ENCODE measurements at regions not wholly inside any gene's neighbourhood (a gene's known extent, or its start where the extent isn't known, plus 50 kb on each side); places are given as distances from the start of the nearest gene placed in this dataset.
A peak's percentile ranks its signal among the peaks of the same experiment; 100 is the strongest.
"Not testable (repeated sequence)": the region's sequence is repeated elsewhere in the genome, so short reads cannot be mapped to it uniquely, and the experiment has no call there.

DNA sequence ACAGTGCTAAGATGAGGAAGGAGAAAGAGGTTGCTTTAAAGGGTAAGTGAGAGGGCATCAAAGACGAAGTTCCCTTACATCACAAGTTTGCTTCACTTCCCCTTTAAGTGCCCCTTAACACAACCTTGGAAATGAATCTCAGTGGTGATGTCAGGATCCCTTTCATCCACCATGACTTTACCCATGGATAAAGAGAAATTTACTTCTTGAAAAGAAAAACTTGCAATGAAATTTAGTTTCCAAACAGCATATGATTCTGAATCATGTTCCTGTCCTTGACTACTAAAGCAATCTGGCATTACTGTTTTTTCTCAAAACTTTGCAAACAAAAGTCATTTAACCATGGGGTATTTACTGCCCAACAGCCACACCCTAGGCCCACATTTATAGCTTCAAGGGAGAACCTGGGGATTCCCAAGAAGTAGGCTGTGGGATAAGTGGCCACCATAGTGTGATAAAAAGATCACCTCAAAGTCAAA lies 135.9 kb downstream of the ITGB8 start:
- DNase-seq = no peak

DNA sequence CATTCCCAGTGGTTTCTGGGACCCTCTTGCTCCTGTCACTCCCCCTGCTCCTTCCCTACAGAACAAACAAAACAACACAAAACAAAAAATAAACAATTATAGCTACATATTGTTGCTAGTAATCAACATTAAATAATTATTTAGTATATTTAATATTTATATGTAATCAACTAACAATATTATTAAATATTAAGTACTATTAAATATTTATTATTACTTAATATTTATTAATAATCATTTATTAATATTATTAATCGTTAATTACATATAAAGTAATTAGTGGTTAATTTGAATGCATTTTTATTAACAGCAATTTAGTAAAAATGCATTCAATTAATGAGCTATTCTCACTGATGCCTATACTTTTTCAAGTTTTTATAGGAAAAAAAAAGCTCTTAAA lies 139.4 kb downstream of the ITGB8 start:
- DNase-seq = no peak

DNA sequence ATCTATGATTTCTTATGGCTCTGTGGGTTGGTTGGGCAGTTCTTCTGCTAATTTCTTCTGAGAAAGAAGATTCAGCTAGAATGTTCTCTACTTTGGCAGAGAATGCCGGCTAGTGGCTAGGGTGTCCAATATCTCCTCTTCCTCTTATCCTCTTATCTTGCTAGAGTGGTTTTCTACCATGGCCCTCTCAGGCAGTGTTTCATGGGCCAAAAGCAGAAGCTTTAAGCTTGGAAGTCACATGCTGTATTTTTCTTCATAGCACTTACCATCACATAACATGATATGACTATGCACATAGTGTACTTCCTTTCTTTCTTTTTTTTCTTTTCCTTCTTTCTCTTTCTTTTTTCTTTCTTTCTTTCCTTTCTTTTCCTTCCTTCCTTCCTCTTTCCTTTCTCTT lies 140.0 kb downstream of the ITGB8 start:
- no peak for DNase-seq

DNA sequence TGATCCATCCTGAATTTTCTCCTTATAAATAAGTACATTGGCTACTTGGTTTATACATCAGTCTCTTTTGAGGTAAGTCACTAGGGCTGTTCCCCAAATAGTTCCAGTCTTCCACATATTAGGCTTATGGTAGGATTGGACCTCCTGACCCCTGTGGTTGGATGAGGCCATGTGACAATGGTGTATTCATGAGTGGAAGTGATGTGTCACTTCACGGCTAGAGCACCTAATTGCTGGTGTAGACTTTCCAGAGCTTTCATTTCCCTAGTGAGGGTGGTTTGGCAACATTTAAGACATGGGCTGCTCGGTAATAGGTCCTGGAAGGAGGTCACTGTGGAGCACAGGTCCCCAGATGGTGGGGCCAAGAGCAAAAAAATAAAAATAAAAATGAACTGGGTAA lies 141.2 kb upstream of the ABCB5 start:
- no peak for DNase-seq

DNA sequence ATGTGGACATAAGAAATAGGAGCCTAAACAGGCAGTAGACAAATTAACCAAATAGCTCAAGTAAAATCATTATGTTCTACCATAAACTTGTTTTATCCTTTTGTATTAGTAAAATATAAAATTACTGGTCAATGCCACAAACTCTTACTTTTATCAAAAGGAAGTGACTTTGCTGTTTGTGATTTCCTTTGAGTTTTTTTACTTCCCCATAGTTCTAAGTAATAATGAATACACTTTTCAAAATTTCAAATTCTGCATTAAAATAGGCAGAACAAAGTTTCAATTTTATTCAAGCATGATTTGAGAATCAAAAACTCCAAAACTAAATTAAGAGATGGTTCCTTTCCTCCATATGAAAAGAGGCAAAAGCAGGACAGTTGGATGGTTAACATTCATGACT lies 139.7 kb upstream of the ABCB5 start:
- no peak for DNase-seq

DNA sequence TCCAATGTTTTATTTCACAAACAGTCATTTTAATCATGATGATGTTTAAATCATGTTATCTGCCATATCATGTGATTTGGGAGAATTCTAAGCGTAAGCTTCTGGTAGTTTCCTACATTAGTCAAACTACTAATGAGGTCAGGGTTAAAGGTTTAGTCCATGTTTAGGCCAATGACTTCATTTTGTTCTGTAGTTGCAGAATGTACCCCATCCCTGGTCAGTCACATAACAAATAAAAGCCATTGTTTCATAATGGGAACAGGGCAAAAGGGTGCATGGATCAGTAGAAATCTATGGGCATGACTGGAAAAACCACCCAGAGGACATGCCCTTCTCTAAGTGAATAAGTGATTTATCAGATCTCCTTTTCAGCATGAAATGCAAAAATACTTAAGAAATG lies 138.4 kb upstream of the ABCB5 start:
- DNase-seq = no peak

DNA sequence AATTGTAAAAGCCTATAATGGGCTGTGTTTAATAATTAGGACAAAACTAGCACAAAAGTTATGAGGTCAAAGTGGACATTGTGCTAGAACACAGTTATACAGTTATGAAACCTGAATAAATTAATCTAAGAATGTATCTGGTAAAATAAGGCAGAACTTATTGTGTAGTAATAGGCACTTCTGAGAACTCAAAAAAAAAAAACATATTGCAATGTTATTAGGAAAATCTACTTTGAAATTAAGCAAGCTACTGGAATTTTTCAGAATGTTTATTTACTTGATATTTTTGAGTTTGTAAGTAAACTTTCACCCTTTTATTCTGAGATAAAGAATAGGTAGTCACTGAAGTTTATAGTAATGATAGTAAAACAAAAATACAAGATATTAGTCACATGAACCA lies 135.8 kb upstream of the ABCB5 start:
- no peak for DNase-seq

DNA sequence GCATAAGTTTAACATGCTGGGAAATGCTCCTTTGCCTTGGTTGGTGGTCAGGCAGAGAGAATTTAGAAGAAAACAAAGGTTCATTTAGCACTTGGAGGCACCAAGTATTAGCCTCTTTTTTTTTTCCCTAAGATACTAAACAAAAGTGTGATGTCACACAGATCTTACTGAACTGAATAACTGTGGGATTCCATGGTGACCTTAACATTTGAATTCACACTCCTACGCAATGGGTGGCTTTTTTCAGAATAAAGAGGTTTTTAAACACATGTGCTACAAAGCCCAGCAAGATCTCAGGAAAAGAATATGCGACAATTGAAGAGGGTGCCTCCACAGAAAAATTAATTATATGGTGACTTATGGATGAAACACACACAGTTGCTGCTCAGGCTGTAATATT lies 133.4 kb upstream of the ABCB5 start:
- no peak for DNase-seq

DNA sequence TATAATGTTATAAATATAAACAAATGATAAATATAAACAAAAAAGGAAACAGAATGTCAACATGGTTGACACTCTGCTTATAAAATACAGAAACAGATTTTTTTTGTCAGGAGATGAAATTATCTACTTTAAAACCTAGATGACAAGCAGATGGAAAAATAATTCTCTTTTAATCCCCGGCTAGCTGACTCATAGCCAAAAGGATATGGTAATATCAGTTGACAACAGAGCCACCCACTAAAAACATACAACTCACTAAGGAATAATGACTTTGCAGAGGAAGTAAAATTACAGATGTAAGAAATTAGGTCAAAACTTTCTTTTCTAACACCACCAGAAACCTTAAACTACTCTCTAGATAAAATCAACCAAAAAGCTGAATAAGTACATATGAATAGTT lies 131.1 kb upstream of the ABCB5 start:
- DNase-seq = no peak

DNA sequence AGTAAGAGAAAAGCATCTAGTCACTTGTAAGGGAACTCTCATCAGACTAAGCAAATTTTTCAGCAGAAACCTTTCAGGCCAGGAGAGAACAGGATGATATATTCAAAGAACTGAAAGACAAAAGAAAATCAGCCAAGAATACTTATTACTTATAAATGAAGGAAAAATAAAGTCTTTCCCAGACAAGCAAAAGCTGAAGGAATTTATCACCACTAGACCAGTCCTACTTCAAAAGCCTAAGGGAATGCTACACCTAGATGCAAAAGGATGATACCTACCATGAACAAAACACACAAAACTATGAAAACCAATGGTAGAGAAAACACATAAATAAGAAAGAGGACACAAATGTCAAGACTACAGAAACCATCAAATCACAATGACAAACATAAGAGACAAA lies 126.6 kb upstream of the ABCB5 start:
- no peak for DNase-seq

DNA sequence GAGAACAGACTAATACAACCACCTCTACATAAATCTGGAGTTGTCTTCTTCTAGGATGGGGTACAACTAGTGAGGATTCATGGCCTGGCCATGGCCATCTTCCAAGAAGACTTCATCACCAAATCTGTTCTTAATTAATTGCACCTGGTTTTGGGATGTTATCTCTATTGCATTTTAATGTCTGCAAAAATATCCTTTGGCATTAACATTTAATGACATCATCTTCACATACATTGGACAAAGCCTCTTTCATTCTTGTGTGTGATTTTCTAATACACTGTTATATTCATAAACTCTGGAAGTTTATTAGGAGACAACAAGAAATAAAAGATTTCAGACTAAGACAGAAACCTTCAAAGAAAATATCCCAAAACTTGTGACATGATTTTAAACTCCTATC lies 124.2 kb upstream of the ABCB5 start:
- DNase-seq = no peak

DNA sequence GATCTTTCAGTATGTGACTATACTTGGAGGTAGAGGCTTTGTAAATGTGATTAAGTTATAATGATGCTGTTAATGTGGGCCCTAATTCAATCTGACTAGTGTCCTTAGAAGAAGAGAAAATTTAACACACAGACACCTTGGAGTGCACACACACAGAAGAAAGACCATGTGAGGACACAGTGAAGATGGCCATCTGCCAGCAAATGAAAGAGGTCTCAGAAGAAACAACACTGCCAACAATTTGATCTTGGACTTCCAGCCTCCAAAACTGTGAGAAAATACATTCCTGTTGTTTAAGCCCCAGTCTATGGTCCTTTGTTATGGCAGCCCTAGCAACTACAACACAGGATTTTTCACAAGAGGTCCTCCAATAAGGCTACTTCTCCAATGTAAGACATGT lies 120.9 kb upstream of the ABCB5 start:
- no peak for DNase-seq

DNA sequence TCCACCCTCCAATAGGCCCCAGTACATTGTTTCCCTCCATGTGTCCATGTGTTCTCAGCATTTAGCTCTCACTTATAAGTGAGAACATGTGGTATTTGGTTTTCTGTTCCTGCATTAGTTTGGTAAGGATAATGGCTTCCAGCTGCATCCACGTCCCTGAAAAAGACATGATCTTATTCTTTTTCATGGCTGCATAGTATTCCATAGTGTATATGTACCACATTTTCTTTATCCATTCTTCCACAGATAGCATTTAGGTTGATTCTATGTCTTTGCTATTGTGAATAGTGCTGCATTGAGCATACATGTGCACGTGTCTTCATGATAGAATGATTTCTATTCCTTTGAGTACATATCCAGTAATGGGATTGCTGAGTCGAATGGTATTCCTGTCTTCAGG lies 114.0 kb upstream of the ABCB5 start:
- not testable (repeated sequence) for DNase-seq

DNA sequence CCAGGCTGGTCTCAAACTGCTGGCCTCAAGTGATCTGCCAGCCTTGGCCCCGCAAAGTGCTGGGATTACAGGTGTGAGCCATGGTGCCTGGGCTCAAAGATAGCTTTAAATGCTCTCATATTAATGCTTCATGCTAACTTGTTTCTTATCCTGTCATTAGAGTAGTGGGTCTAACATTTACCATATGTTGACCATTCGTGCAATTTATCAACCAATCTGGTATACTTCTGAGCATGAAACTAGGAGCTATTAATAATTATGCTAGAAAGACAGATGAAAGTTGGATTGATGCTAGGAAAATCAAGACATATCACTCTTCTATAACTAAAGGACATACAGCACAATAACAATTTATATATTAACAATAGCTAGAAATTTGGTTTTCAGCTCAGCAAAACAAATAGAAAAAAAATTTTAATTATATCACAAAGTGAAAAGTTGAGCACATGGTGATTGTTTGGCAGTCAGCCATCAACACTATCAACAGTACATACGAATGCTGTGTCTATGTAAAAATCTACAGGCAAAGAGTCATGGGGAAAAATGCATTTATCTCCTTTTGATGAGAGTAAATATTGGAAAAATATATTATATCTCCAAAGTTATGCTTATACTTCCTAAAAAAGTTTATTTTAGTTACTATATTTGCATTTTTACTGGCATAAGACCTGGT lies 112.1 kb upstream of the ABCB5 start:
- no peak for DNase-seq

DNA sequence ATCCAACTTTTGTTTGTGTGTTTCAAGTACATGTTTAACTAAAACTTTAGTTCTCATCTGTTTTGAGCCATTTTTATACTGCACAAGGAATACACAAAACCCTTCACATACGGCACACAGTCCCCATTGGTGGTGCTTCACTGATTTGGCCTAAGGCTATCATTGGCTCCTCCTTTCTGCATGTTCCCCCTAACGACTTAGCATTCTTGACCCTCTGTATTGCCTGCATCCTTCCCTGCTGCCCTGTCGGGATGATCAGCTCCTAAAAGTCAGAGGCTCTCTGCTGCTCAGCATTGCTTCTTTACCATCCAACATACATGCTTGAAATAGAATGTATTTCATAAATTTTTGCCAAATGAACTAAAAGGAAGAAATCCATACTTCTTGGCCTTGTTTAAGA lies 111.4 kb upstream of the ABCB5 start:
- DNase-seq = no peak

DNA sequence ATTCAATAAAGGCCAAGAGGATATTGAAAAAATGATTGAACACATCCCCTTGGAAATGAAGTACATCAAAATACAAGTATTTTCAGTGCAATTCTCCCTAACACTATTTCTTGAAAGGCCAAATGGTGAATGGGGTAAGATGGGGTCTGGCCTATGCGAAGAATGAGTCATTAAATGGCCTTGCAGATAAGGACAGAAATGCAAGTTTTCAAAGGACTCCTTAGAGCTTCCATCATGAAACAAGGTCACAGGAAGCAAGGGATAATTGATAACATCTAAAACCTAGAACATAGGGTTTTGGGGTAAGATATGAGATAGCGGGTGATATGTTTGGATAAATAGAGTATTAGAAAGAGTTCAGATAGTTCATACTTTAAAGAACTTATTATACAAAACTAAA lies 109.3 kb upstream of the ABCB5 start:
- DNase-seq = no peak

DNA sequence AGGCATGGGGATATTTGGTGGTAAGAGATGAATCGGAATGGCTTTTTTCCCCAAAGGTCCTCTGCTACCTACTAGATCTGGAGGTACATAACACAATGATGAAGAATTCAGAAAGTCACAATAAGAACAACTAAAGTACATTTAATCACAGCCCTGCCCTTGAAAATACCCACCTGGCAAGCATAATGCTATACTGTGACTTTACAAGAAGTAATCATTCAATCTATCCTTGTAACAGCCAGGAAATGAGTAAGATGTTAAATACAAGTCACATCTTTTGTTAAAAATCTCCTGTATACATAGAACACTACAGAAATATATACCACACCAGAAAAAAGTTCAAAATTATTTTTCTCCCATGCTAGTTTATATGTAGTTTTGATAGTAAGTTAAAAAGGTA lies 108.3 kb upstream of the ABCB5 start:
- DNase-seq = no peak

DNA sequence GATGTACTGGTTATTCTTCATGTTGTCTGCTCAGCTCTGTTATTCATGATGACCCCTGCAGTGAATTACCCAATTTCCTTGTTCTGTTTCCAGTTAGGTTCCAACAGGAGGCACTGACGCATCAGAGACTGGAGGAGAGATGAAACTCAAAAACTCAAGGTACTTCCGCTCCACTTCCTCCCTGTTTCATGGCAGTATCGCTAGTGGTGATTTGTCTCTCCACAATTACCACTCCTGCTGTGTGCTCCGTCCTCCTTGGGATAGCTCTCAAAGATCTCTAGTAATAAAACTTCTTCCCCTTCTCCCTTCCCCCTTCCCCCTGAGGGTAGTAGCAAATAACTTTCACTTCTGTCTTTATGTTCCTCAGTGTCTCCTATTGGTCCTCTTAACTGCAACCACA lies 107.4 kb upstream of the ABCB5 start:
- no peak for DNase-seq

DNA sequence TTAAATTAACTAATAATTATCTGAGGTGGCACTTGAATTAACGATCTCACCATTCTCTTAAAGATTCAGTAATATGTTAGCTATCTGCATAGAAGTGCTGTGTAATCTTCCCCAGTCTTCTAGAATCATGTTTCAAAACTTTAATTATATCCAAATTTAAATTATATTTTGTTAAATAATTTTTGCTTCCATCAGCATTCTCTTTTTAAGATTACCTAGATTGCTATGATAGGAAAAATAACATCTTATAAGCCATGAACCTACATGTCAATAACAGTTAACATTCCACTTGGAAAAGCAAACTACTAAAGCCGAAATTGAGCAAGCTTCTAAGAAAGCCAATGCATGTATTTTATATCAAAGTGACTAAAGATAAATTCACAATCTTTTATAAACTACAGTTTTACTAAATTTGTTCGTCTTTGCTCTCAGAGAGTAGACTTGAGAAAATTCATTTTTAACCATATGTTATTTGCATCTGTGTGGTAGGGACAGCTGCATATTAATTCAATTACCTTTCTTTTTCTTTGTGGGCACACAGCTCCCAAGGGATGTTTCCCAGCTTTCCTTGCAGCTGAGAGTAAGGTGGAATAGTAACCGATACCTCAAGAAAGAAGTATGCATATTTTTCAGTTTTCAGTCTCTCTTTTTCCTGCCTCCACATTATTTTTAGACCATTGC lies 105.4 kb upstream of the ABCB5 start:
- DNase-seq = no peak

DNA sequence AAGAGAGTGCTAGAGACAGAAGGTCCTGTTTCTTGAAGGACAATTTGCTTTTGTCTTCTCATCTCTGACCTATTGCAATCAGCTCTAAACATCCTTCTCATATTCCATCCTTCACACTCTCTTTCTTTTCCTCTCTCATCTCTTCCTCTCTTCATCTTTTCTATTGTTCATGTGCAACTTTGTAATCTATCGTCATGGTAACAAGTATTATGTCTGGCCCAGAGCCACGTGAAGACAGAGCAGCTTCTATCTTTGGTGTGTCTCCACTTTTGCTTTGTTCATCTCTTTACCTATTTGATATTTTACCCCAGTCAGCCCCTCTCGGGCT lies 104.9 kb upstream of the ABCB5 start:
- DNase-seq = no peak

DNA sequence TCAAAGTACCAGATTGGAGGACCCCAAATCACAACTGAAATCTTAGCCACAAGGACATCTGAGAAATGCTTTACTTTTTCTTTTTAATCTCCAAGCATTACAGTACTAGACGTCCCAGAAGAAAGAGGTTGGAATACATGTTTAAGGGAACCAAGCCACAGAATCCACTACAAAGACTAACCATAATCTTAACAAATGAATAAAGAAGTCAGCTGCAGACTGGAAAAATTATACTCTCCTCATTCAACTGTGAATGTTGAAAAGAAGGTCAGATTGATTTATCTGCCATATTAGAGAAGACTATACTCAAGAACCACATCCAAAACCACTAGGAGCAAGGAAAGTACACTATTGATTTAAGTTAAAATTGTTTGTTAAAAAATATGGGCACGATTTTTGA lies 102.1 kb upstream of the ABCB5 start:
- DNase-seq = no peak

DNA sequence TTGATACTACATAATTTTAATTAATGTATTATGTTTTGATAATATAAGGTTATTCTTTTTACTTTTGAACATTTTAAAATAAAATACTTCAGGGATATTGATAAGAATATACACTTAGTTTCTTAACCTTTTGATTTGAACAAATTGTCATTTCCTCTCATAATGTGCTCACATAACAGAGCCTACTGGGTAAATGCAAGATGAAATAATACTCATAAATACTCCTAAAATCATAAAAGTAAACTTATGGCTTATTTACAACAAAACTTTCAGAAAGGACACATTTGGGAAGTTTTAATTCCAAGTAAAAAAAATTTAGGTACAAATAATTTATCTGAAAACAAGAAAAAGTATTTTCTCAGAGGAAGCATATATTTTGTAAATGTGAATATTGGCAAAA lies 101.6 kb upstream of the ABCB5 start:
- no peak for DNase-seq

DNA sequence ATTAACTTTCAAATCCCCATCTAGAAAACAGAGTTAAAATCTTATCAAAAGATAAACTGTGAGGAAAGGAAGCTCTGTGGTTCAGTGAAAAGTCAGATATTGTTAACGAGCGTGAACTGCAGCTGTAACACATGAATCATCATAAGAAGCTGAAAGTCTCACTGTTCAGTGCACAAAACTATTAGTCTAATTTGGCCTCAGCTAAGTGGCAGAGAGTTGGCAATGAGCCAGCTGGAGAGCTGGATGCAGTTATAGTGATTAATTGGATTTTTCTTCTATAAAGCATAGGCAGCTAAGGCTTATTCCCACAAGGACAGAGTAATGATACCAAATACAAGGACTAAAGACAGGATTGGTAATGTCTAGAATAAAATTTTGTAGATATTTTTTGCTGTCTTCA lies 101.1 kb upstream of the ABCB5 start:
- DNase-seq = peak; percentile 2

DNA sequence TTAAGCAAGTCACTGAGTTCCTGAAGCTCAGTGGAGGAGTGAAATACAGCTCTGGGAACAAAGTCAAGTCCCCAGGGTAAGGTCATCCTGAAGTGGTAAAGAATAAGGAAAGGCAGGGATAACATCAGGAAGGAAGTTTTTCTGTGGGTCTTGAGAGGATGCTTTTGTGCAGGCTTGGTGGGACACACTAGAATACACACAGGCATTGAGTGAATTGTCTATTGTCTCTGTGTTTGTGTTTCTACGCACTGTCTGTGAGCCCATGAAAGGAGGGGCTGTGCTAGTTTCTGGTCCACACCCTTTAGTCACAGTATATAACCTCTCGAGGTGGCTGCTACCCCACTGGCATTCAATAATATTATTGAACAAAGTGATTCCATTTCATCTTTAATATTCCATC lies 95.8 kb upstream of the ABCB5 start:
- DNase-seq = no peak

DNA sequence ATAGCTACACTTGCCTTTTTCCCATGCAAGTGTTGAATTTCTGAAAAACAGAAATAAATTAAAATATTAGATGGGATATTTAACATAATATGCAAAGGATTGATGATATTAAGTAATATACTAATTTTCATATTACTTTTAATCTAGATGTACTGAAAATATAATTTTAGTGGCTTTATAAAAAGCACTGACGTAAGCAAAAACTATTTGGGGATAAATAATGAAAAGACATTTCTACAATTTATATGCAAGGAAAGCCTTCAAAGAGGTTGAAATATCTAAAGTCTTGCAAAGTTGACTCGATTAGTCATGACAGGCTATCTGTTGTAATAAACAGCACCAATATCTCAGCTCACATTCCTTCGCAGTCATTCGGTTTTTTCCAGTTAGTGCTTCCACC lies 94.9 kb upstream of the ABCB5 start:
- no peak for DNase-seq

Measured in fibroblast of skin of back (primary cell).